H1 (cell line): ENCODE measurements at regions not wholly inside any gene's neighbourhood (a gene's known extent, or its start where the extent isn't known, plus 50 kb on each side); places are given as distances from the start of the nearest gene placed in this dataset.

Experiments used
- CREB1 ChIP-seq: IDR thresholded peaks from 2 replicates; pipeline ENCODE4 v1.6.1; 2012; ENCODE audit warnings: inconsistent platforms
- HDAC2 ChIP-seq, 2 experiments: fragments of 300-600 bp in 1 of 2; sonication (generic) in 1 of 2; IDR thresholded peaks; 2 replicates each; pipeline ENCODE4 v1.6.1; 2011 to 2012; ENCODE audit warnings: low read depth in 2 of 2, low read length in 2 of 2, mild to moderate bottlenecking in 2 of 2, moderate library complexity in 2 of 2, borderline replicate concordance in 1 of 2, inconsistent platforms in 1 of 2
- PHF8 ChIP-seq: fragments of 200-600 bp; sonication (generic); conservative IDR thresholded peaks from 2 replicates; pipeline ENCODE4 v1.7.1; 2012; ENCODE audit warnings: low read depth, mild to moderate bottlenecking, inconsistent platforms, low read length, moderate library complexity
- POLR2A ChIP-seq, 2 experiments: IDR thresholded peaks; 1 replicate in 1 of 2; 2 replicates in 1 of 2; pipeline ENCODE4 v1.6.1; 2011; ENCODE audit warnings: low read depth in 2 of 2, low read length in 2 of 2, mild to moderate bottlenecking in 2 of 2; ENCODE audit errors: control extremely low read depth in 1 of 2
- POLR2AphosphoS5 ChIP-seq: IDR thresholded peaks from 2 replicates; pipeline ENCODE4 v1.6.1; 2011; ENCODE audit warnings: low read depth, low read length
- RAD21 ChIP-seq, 2 experiments: IDR thresholded peaks in 1 of 2; conservative IDR thresholded peaks in 1 of 2; 2 replicates each; pipeline ENCODE4 v1.6.1; 2011; ENCODE audit warnings: low read depth in 2 of 2, low read length in 2 of 2, improper control_type of control experiment in 1 of 2, inconsistent platforms in 1 of 2, mild to moderate bottlenecking in 1 of 2, moderate library complexity in 1 of 2
- RFX5 ChIP-seq: IDR thresholded peaks from 2 replicates; pipeline ENCODE4 v1.6.1; 2011; ENCODE audit warnings: low read depth, low read length, improper control_type of control experiment, borderline replicate concordance
- SIN3A ChIP-seq, 2 experiments: IDR thresholded peaks in 1 of 2; conservative IDR thresholded peaks in 1 of 2; 2 replicates each; pipeline ENCODE4 v1.6.1; 2011 to 2012; ENCODE audit warnings: low read length in 2 of 2, improper control_type of control experiment in 1 of 2, low read depth in 1 of 2, mild to moderate bottlenecking in 1 of 2
- TF ChIP-seq, protein P1 (sequence below), 3 experiments: IDR thresholded peaks; 1 replicate in 2 of 3; 2 replicates in 1 of 3; pipeline versions ENCODE4 v1.5.1 to v1.6.1; 2011; ENCODE audit warnings: low read length in 3 of 3, mild to moderate bottlenecking in 3 of 3, inconsistent platforms in 2 of 3, low read depth in 1 of 3, moderate library complexity in 1 of 3; ENCODE audit not compliant: insufficient read depth in 1 of 3; ENCODE audit errors: control extremely low read depth in 1 of 3

DNA sequence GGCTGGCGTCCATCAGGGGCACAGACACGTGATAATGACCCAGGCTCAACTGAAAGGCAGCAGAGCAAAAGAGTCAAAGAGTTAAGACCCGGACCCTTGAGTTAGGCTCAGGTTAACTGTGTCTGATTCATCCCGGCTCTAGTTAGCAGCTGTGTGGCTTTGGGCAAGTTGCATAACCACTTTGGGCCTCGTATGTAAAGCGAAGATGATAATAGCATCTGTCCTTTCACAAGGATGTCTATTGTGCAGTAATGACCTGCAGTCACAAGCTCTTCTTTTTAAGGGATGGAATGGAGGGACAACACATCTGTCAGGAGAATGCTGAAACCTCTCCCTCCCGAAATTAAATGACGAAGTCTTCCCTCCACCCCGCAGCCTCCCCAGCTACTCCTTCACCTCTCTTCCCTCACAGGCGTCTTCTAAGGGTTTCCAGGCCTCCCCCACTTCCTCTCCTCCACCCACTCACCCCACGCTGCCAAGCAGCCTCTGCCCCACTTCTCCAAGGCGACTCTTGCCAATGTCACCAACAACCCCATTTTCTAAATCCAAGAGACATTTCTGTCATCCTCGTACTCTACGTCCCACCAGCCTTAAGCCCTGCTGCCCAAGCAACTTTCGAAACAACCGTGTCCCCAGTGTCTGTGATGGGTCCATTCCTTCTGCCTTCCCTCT is 135.1 kb upstream of the ID2 start:
- TF ChIP-seq PHF8: no peak
- TF ChIP-seq, protein P1, sequence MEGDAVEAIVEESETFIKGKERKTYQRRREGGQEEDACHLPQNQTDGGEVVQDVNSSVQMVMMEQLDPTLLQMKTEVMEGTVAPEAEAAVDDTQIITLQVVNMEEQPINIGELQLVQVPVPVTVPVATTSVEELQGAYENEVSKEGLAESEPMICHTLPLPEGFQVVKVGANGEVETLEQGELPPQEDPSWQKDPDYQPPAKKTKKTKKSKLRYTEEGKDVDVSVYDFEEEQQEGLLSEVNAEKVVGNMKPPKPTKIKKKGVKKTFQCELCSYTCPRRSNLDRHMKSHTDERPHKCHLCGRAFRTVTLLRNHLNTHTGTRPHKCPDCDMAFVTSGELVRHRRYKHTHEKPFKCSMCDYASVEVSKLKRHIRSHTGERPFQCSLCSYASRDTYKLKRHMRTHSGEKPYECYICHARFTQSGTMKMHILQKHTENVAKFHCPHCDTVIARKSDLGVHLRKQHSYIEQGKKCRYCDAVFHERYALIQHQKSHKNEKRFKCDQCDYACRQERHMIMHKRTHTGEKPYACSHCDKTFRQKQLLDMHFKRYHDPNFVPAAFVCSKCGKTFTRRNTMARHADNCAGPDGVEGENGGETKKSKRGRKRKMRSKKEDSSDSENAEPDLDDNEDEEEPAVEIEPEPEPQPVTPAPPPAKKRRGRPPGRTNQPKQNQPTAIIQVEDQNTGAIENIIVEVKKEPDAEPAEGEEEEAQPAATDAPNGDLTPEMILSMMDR (IDR thresholded peaks at IDR 0.05; ENCODE audit: control extremely low read depth in 1 of 3, insufficient read depth in 1 of 3, low read depth in 1 of 3, low read length in 3 of 3): no peak
- TF ChIP-seq SIN3A (conservative IDR thresholded peaks at IDR 0.05 in 1 of 2, IDR thresholded peaks at IDR 0.05 in 1 of 2; ENCODE audit: low read depth in 1 of 2, low read length in 2 of 2): no peak
- TF ChIP-seq HDAC2 (IDR thresholded peaks at IDR 0.05; ENCODE audit: borderline replicate concordance in 1 of 2, low read depth in 2 of 2, low read length in 2 of 2): no peak
- TF ChIP-seq POLR2AphosphoS5: no peak
- TF ChIP-seq CREB1: no peak
- TF ChIP-seq POLR2A (IDR thresholded peaks at IDR 0.05; ENCODE audit: control extremely low read depth in 1 of 2, low read depth in 2 of 2, low read length in 2 of 2): no peak
- no peak for TF ChIP-seq RAD21 (IDR thresholded peaks at IDR 0.05 in 1 of 2, conservative IDR thresholded peaks at IDR 0.05 in 1 of 2; ENCODE audit: low read depth in 2 of 2, low read length in 2 of 2)
- TF ChIP-seq RFX5: no peak
